GM21529 (cell line): ENCODE measurements at regions not wholly inside any gene's neighbourhood (a gene's known extent, or its start where the extent isn't known, plus 50 kb on each side); places are given as distances from the start of the nearest gene placed in this dataset.

ENCODE experiments used
- ATAC-seq: cut with Tn5 transposase; IDR thresholded peaks from one replicate; pipeline ENCODE4 v1.9.1; 2021; ENCODE audit not compliant: unreplicated experiment

DNA sequence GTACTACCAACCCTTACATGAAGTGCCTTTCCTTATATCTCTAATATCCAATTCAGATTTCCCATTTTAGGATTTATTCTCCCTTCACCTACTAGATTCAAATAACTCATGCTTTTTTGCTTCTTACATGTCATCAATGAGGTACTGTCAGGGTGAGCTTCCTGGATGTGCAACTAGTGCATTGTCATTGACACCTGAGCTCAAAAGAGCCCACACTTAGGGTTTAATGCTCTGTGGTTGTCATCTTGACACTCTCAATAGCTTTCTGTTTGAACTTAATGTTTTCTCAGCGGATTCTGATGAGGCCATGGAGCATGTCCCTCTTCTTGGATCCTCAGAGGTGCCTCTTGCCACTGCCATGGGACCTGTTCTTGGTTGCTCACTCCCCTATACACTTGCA, 1033.3 kb upstream of the EYS start:
- ATAC-seq: no peak

DNA sequence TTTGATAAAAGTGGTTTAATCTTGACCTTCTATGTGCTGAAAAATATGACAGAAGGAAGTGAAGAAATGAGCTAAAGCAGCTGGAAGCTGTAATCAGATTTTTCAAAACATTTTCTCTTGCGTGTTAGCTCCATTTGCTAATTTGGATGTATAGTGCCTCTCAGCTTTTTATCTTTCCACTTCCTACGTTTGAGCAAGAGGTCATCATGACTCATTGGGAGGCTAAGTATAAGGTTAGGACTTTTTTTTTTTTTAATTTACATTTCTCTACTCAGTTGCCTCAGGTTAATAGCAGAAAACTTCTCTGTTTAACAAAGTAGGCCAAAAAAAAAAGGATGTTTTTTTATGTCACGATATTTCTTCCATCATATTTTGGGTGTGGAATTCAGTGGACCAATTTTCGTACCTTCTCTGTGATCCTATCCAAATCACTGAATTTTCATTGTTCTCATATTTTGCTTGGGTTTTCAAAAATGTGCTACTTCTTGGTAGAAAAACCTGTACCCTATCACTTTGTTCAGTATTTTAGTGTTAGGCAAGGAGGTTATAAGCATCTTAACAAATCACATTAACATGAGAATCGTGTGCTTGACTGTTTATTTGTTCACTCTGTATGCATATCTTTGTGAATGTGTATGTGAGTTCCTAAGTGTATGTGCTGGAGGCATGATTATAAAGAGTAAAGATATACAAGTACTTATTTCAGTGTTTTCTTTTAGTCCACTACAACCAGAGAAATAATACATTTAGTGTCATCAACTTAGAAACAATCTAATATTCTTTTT, 1028.3 kb upstream of the EYS start:
- ATAC-seq: no peak

DNA sequence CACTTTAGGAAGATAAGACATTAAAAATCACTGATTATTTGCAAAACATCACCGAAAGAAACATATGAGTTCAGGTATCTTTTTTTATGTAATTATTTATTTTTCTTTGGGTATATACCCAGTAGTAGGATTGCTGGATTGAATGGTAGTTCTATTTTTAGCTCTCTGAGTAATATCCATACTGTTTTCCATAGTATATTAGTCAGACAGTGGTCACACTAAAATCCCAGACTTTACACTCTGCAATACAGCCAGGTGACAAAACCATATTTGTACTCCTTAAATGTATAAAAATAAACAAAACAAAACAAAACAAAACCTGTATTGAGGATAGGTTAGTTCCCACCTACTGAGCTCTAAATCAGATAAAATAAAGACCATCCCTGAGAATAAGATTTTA, 1024.3 kb upstream of the EYS start:
- no peak for ATAC-seq

DNA sequence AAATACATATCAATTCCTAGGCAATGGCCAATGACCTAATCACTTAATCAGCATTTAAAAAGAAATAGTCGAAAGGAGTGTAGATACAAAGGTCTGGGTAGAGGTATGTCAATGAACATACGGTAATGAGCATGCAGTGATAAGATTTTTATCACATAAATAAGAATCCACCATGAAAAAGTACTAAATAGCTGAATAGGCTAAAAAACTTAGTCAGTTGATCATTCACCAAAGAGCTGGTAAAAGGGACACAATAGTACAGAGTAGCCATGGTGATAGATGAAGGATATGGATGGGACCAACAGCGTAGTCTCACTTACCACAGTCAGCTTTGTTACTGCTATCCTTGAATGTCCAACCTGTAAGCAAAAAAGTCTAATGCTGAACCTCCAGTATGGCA, 1018.6 kb upstream of the EYS start:
- ATAC-seq: no peak

DNA sequence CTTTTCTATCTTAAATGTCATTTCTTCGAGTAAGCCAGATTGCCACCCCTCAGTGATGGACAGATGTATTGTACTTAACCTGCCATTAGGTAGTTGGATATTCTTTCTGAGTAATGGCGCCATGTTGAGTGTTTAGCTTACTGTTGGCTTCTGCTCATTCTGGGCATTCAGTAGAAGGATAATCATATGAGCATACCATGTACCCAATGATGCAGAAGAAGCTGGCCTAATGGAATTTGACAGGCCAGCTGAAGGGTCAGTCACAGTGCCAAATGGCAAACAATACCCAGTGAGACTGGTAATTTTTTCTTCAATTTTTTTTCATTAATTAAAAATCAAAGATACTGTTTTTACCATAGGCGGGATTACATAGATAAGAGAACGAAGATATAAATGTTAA, 1010.8 kb upstream of the EYS start:
- ATAC-seq: no peak

DNA sequence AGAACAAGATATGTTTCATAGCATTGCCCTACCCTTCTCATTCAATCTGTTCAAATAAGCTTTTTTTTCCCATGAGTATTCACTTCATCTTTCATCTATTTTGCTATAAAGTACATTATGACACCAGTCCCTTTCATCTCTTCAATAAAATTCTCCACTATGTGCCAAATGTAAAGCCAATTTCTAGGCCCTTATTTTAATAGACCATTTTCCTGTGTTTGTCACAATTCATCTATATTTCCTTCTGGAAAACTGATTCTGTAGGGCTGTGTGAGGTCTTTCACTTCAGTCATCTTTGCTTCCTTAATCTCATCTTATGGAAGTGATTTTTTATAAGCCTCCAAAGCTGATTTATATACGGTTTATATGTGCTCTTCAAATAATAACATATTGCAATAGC, 992.4 kb upstream of the EYS start:
- no peak for ATAC-seq

DNA sequence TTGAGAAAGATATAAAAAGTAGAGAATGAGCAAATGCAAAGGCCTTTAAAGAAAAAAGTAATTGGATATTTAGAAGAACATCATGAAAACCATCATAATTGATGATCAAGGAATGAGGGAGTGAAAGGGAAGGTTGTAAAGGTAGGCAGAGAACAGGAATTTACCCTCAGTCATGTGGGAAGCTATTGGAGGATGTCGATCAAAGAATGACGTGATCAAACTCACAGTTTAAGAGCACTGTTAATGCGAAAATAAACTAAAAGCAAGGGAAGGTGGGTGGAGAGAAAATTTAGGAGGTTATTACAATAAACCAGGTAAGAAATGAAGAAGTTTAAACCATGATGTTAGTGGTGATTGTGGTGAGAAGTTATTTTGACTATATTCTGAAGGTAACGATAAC, 982.6 kb upstream of the EYS start:
- ATAC-seq: no peak

DNA sequence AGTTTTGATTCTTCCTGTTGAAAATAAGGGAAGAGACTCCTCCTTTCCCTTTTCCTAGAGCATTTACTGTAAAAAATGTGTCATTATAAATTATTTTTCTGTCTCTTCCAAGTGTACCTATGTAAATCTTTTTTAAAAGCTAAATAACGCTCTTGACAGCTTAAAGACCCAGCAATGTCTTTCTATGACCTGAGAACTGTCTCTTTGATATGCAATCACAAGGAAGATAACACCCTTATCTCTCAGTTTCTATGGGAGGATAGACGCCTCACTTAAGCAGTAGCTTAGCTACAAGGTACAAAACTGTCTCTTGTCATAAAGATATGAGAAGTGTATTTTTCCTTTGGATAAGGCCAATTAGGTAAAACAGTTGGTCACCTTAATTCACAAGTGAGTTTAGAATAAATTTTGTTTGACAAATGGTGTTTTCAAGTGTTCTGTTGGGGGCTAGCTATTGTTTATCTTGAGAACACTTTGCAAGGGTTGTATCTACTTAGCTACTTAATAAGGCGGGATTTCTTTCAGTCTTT, 980.6 kb upstream of the EYS start:
- ATAC-seq: no peak

DNA sequence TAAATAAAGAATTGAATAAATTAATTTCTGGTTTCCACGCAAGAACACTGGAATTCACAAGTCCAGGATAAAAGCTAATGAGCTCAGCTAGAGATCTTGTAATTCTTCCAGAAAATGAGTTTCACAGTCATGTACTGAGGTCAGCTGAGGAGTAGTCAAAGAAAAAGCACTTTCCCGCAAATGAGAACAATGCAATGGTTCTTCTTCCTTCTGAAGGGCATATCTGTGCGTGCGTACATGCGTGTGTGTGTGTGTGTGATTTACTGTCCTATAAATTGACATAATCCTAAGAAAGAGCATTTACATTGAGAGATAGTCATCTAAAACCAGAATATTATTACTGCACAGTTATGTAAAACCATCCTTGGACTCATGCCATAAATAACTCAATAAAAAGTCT, 968.9 kb upstream of the EYS start:
- no peak for ATAC-seq

DNA sequence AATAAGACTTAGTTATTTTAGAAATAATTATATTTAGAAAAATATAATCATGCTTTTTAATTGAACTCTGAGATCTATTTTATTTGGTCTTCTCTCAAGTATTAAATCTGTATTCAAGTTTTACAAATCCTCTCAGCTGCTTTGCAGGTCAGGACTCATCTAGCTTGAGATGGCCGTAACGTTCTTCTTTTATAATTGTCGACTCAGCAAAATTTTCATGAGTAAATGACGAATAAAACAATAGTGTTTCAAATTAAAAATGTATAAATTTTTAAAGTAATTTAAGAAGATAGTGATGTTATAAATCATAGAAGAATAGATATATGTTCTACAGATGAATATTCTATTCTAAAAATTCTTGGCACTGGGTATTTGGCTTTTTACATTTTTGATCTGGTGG, 957.1 kb upstream of the EYS start:
- ATAC-seq: no peak

DNA sequence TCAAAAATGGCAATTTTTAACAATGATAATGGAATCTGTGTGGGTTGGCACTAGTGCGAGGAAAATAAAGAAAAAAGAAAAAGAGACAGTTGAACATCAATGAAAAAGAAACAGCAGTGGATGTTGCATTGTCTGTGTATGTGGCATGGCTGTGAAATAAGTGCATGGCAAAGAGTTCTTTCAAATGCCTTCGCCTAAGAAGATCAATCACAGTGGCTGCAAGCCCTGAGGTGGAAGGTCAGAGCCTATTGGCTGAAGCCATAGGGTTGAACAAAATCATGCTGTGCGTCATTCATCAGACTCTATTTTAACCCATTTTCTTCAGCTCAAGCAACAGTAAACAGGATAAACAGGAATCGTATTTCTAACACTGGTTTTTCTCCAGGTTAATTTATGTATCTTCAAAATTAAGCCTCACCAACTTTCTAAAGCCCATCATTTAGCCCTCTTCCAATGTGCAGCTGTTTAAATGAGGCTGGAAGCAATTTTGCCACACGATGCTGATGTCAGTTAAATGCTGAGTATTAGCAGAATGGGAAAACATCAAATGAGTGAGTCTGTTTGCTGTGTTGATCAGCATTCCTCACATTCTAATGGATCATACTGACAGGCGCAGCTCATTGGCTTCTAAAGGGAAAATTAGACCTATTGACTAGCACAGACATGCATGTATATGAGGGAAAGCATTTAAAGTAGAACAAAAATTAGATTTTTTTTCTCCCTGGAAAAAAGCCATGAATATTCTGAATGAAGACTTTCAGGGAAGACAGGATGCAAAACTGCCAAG, 955.9 kb upstream of the EYS start:
- no peak for ATAC-seq

DNA sequence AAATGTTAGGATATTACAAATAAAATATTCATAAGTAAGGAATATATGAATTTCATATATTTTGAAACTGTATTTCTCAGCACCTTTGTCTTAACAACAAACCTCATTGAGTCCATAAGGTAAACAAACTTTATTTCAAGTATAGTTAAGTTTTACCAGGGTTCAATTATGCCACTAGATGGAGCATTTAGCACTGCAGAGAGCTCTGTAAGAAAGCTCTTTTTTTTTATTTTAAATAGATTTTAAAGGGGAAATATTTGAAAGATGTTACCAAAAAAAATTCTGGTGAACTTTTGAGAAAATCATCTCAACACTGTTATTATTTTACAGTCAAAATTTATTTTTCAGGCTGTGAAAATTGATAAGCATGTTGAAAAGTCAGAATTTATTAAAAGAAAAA, 955.2 kb upstream of the EYS start:
- no peak for ATAC-seq

DNA sequence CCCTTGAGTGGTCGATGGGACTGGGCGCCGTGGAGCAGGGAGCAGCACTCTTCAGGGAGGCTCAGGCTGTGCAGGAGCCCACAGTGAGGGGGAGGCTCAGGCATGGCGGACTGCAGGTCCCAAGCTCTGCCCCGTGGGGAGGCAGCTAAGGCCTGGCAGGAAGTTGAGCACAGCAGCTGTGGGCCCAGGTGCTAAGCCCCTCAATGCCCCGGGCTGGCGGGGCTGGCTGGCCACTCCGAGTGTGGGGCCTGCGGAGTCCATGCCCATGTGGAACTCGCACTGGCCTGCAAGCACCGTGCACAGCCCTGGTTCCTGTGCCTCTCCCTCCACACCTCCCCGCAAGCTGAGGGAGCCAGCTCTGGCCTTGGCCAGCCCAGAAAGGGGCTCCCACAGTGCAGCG, 948.4 kb upstream of the EYS start:
- no peak for ATAC-seq

DNA sequence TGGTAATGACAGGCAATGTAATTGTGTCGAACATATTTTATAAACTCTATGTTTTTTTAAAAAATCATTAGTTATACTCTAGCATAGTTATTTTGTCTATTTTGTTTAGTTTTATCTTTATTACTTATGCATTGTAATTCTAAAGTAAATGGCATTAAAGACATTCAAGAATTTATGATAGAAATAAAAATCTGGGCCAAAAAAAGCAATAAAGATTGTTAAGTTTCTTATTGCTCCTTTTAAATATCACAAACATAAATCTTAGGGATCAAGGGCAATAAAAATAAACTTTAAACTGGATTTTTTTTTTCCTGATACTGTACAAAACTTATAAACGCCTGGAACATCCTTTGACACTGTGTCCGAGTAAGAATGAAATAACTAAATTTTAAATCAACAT, 931.5 kb upstream of the EYS start:
- ATAC-seq: no peak

DNA sequence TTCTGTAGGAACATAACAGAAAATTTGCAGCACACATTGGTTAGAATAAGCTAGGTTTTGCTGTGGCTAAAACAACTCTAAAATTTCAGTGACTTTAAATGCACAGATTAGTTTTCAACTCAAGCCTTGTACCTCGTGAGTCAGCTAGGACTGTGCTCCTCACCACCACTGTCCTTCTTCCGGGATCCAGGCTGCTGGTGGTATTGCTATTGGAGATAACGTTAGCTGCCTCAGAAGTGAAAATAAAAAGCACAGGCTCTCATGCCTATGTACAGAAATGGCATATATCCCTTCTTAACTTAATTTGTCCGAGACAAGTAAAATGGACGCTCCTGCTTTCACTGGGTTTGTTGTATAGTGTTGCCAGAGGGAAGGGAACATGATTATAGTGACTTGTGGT, 931.1 kb upstream of the EYS start:
- ATAC-seq: no peak

DNA sequence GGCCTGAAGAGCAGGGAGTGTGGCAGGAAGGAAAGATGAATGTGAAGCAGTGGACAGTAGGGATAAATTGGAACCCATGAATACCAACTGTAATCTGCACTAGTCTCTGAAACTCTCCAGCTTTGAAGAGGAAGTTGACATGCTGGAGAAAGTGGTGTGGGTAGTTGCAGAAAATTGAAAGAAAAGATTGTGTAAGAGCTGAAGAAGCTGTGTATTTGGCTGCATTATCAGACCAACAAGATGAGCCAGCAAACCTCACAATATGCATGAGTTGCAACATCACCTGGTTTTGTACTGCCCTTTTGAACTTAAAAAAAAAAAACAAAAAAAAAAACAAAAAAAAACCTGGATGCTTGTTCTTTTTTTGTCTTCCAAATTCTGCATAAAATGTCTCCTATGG, 921.9 kb upstream of the EYS start:
- ATAC-seq: no peak

DNA sequence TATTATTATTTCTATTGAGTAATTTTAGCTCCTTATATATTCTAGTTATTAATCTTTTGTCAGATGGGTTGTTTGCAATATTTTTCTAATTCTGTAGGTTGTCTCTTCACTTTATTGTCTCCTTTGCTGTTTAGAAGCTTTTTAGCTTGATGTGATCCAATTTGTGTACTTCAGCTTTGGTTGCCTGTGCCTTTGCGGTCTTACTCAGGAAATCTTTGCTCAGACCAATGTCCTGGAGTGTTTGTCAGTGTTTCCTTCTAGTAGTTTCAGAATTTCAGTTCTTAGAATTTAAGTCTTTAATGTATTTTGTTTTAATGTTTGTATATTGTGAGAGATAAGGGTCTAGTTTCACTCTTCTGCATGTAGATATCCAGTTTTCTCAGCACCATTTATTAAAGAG, 916.0 kb upstream of the EYS start:
- no peak for ATAC-seq

DNA sequence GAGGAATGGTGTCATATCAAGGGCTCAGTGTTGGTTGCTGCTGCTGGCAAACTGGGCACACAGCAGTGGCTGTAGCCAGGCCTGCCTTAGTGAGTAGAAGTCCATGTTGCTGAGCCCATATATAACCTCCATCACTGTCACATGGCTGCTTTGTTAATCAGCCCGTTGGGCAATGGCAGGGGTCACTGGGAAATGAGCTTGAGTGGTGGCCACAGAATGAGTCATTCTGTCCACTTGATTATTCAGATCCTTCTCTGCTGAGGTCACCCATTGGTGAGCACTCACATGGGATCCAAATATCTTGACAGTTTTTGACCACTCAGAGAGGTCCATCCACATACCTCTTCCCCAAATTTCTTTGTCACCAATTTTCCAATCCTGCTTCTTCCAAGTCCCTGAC, 898.9 kb upstream of the EYS start:
- ATAC-seq: no peak

DNA sequence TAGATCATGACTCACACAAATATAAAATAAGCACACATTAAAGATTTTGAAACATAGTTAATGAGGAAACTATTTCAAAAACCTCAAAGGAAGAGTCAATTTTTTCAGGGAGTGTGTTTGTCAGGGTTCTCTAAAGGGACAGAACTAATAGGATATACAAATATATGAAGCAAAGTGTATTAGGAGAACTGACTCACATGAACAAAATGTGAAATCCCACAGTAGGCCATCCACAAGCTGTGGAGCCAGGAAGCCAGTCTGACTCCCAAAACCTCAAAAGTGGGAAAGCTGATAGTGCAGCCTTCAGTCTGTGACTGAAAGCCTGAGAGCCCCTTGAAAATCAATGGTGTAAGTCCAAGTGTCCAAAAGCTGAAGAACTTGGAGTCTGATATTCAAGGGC, 898.0 kb upstream of the EYS start:
- no peak for ATAC-seq

DNA sequence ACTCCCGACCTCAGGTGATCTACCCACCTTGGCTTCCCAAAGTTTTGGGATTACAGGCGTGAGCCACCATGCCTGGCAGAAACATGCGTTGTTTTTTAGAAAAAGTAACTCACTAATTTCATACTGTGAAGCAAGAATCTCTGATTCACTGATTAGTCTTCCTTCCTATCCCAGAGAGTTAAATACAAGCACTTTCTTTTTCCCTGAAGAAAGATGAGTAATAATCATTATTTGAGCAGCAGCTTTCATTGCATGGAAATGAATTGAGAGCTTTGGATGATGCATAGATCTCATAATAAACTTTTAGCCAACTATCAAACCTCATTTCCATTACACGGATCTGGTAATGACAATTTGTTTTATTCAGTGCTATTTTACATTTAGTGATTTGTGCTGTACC, 892.5 kb upstream of the EYS start:
- ATAC-seq: no peak

DNA sequence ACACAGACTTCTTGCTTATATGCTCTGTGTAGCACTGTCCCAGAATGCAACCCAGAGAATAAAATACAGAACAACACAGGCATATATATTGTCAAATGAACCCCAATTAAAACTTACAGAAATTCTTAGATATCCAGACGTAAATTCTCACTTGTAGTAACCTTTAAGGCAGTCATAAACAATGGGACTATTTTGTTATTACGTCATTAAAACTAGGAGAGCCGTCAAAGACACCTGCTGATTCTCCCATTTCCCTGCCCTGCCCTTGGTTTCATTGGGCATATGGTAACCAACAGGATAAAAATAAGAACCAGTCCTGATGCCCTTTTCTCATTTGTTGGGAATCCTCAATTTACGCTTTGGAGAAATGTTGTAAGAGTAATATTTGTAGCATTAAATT, 871.3 kb upstream of the EYS start:
- ATAC-seq: no peak

DNA sequence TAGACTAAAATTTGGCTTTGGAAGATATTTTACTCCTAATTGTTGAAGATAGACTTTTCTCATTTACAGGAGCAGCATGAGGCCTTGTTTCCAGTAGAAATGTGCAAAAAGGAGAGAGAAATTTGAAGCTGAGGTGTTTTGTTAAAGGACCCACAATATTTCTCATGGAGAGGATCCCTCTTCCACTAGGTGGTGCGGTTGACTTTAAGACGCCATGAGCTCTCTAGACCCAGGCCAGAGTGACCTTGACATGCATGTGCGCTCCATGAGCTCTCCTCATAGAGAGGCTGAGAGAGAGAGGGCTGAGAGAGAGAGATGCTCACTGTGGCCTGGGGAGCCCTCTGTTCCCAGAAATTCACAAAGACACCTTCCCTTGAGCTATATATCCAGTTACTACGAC, 861.2 kb upstream of the EYS start:
- no peak for ATAC-seq

DNA sequence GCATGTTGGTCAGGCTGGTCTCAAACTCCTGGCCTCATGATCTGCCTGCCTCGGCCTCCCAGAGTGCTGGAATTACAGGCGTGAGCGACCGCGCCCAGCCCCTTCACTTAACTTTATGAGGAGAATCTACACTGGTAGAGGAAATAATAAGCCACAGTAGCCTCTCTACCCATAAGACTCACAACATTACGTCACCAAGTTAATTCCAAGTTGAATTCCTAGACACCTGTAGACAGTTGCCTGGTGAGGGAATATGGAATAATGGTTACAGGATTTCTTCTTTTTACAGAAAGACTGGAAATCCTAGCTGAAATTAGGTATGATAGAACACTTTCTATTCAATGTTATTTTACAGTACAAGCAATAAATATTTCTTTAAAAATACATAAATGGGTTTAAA, 854.5 kb upstream of the EYS start:
- no peak for ATAC-seq
